CD4-positive, CD25-positive, alpha-beta regulatory T cell (primary cell): ENCODE measurements at regions not wholly inside any gene's neighbourhood (a gene's known extent, or its start where the extent isn't known, plus 50 kb on each side); places are given as distances from the start of the nearest gene placed in this dataset.

ENCODE experiments used
- ATAC-seq, 2 donors: fragments of 150-1000 bp; cut with Tn5 transposase; one replicate each; pipeline ENCODE4 v1.10.0; 2021; ENCODE audit warnings: low read depth in 2 of 2, moderate number of reproducible peaks in 2 of 2, moderate library complexity in 1 of 2
- DNase-seq, 3 donors: peaks; one replicate each; pipeline versions ENCODE4 v3.0.0 to v3.0.0-alpha.2; 2012 to 2022; ENCODE audit warnings: mixed read lengths in 1 of 3
- H3K27ac ChIP-seq: one replicate; pipeline ENCODE4 v1.7.0; 2013; ENCODE audit warnings: mild to moderate bottlenecking, low read length; ENCODE audit not compliant: insufficient read depth, poor library complexity, severe bottlenecking
- H3K27me3 ChIP-seq: one replicate; pipeline ENCODE4 v1.7.0; 2013; ENCODE audit warnings: low read length; ENCODE audit not compliant: control insufficient read depth, insufficient read depth
- H3K36me3 ChIP-seq: one replicate; pipeline ENCODE4 v1.7.0; 2013; ENCODE audit warnings: mild to moderate bottlenecking, low read length, moderate library complexity; ENCODE audit not compliant: control insufficient read depth, insufficient read depth
- H3K4me1 ChIP-seq: 2 replicates; pipeline ENCODE4 v1.7.0; 2013; ENCODE audit warnings: mild to moderate bottlenecking, low read length; ENCODE audit not compliant: insufficient read depth, control insufficient read depth, poor library complexity, severe bottlenecking
- H3K4me3 ChIP-seq: one replicate; pipeline ENCODE4 v1.7.0; 2013; ENCODE audit warnings: low read depth, mild to moderate bottlenecking, low read length, moderate library complexity
- H3K9me3 ChIP-seq, 2 experiments: 1 replicate in 1 of 2; 2 replicates in 1 of 2; pipeline ENCODE4 v1.7.0; 2013; ENCODE audit warnings: low read length in 2 of 2, mild to moderate bottlenecking in 1 of 2, moderate library complexity in 1 of 2; ENCODE audit not compliant: control insufficient read depth in 2 of 2
- H3K27ac Mint-ChIP-seq, 3 donors: one replicate each; pipeline ENCODE4 v1.8.0; 2020 to 2022; ENCODE audit warnings: mild to moderate bottlenecking in 3 of 3, mixed read lengths in 3 of 3, moderate library complexity in 2 of 3
- H3K27me3 Mint-ChIP-seq: one replicate; pipeline ENCODE4 v1.8.0; 2022; ENCODE audit warnings: mild to moderate bottlenecking, mixed read lengths
- H3K36me3 Mint-ChIP-seq: one replicate; pipeline ENCODE4 v1.8.0; 2020; ENCODE audit warnings: mixed read lengths
- H3K4me1 Mint-ChIP-seq, 4 donors: one replicate each; pipeline ENCODE4 v1.8.0; 2020 to 2022; ENCODE audit warnings: mixed read lengths in 4 of 4, mild to moderate bottlenecking in 1 of 4
- H3K4me3 Mint-ChIP-seq, 4 donors: one replicate each; pipeline ENCODE4 v1.8.0; 2020 to 2022; ENCODE audit warnings: mild to moderate bottlenecking in 4 of 4, mixed read lengths in 4 of 4, moderate library complexity in 3 of 4
- H3K9me3 Mint-ChIP-seq, 7 donors: one replicate each; pipeline ENCODE4 v1.8.0; 2020 to 2022; ENCODE audit warnings: mixed read lengths in 7 of 7, mild to moderate bottlenecking in 3 of 7, moderate library complexity in 2 of 7

GRCh38 chr2:37864217-37864616 is 60.9 kb upstream of the RMDN2 start:
- H3K36me3 ChIP-seq: no peaks in the 10 kb centered on the region
- Mint-ChIP-seq H3K4me1 (no peaks in the 10 kb centered on the region), H3K9me3 (peaks cover 0 to 4% (median 2%) of the 10 kb centered on the region in 7 donors), H3K4me3 (no peak overlapping the region), H3K36me3 (no peaks in the 10 kb centered on the region), H3K27me3 (peaks cover 35% of the 10 kb centered on the region), H3K27ac (no peak overlapping the region)
- H3K4me1 ChIP-seq: no peaks in the 10 kb centered on the region
- H3K9me3 ChIP-seq: no peaks in the 10 kb centered on the region
- H3K27me3 ChIP-seq: peaks cover 15% of the 10 kb centered on the region
- no peak overlapping the region for H3K4me3 ChIP-seq
- DNase-seq (no peak), ATAC-seq (no peak)
- H3K27ac ChIP-seq: no peak overlapping the region

GRCh38 chr2:37865640-37866039 is 59.4 kb upstream of the RMDN2 start:
- H3K4me1 ChIP-seq: no peaks in the 10 kb centered on the region
- H3K9me3 Mint-ChIP-seq: peaks cover 0 to 2% (median 0%) of the 10 kb centered on the region in 7 donors
- no peak overlapping the region for H3K4me3 ChIP-seq
- H3K27me3 ChIP-seq: peaks cover 13% of the 10 kb centered on the region
- no peaks in the 10 kb centered on the region for H3K9me3 ChIP-seq
- H3K36me3 ChIP-seq: no peaks in the 10 kb centered on the region
- ATAC-seq (no peak), DNase-seq (no peak)
- peaks cover 31% of the 10 kb centered on the region for H3K27me3 Mint-ChIP-seq
- peaks cover 0 to under 1% (median 0%) of the 10 kb centered on the region in 4 donors for H3K4me1 Mint-ChIP-seq
- no peak overlapping the region for H3K27ac ChIP-seq
- H3K4me3 Mint-ChIP-seq: no peak overlapping the region
- H3K36me3 Mint-ChIP-seq: no peaks in the 10 kb centered on the region
- no peak overlapping the region for H3K27ac Mint-ChIP-seq

- Histone ChIP-seq H3K9me3 (no peaks in the 10 kb centered on the region), H3K4me1 (no peaks in the 10 kb centered on the region), H3K4me3 (no peak overlapping the region), H3K27ac (no peak overlapping the region), H3K36me3 (no peaks in the 10 kb centered on the region), H3K27me3 (peaks cover 13% of the 10 kb centered on the region)
- Mint-ChIP-seq H3K36me3 (no peaks in the 10 kb centered on the region), H3K27ac (no peak overlapping the region), H3K27me3 (peaks cover 24% of the 10 kb centered on the region), H3K9me3 (peaks cover 0 to 2% (median 0%) of the 10 kb centered on the region in 7 donors), H3K4me3 (no peak overlapping the region), H3K4me1 (peaks cover 0 to 4% (median under 1%) of the 10 kb centered on the region in 4 donors)
- DNase-seq: no peak
- no peak for ATAC-seq
Measured at GRCh38 chr2:37866171-37866934, 58.7 kb upstream of the RMDN2 start.

- Histone ChIP-seq H3K36me3 (no peaks in the 10 kb centered on the region), H3K4me1 (no peaks in the 10 kb centered on the region), H3K27me3 (peaks cover 8% of the 10 kb centered on the region), H3K9me3 (no peaks in the 10 kb centered on the region), H3K27ac (no peak overlapping the region), H3K4me3 (no peak overlapping the region)
- Mint-ChIP-seq H3K27me3 (peaks cover 16% of the 10 kb centered on the region), H3K9me3 (peaks cover 0 to 1% (median 0%) of the 10 kb centered on the region in 7 donors), H3K36me3 (no peaks in the 10 kb centered on the region), H3K4me3 (no peak overlapping the region), H3K4me1 (peaks cover 0 to 10% (median 8%) of the 10 kb centered on the region in 4 donors), H3K27ac (no peak overlapping the region)
- no peak for DNase-seq
- ATAC-seq: no peak
Measured at GRCh38 chr2:37867166-37867565, 57.9 kb upstream of the RMDN2 start.

DNA sequence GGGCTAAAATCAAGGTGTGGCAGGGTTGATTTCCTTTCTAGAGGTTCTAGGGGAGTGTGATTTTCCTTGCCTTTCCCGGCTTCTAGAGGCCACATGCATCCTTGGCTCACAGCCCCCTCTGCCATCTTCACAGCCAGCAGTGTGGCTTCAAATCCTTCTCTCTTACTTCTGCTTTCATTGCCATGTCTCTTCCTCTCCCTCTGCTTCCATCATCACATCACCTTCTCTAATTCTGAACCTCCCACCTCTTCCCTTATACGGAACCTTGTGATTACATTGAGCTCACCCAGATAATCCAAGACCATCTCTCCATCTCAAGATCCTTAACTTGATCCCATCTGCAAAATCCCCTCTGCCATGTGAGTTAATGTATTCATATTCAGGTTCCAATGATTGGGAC is 56.2 kb upstream of the RMDN2 start:
- Histone ChIP-seq H3K27me3 (peaks cover 8% of the 10 kb centered on the region), H3K36me3 (no peaks in the 10 kb centered on the region), H3K27ac (no peak overlapping the region), H3K4me3 (no peak overlapping the region), H3K4me1 (no peaks in the 10 kb centered on the region), H3K9me3 (no peaks in the 10 kb centered on the region)
- Mint-ChIP-seq H3K4me3 (no peak overlapping the region), H3K27ac (no peak overlapping the region), H3K27me3 (peaks cover 11% of the 10 kb centered on the region), H3K4me1 (peaks cover 0 to 14% (median 10%) of the 10 kb centered on the region in 4 donors), H3K9me3 (no peaks in the 10 kb centered on the region), H3K36me3 (no peaks in the 10 kb centered on the region)
- DNase-seq: no peak
- no peak for ATAC-seq

DNA sequence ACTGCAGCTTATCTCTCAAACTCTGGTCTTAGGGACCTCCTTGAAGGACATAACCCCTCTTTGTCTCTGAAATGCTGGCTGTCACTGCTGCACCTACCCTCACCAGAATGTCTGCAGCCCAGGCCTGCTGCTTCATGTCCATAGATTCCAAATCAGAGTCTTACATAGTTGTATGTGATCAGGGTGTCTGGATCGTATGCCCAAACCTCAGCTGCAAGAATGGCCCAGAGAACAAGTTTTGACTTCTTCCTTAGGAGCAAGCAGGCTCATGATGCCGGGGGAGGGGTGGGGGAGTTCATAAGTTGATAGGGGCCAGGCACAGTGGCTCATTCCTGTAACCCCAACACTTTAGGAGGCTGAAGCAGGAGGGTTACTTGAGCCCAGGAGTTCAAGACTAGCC is 55.8 kb upstream of the RMDN2 start:
- H3K4me1 ChIP-seq: no peaks in the 10 kb centered on the region
- Mint-ChIP-seq H3K27ac (no peak overlapping the region), H3K36me3 (no peaks in the 10 kb centered on the region), H3K27me3 (peaks cover 11% of the 10 kb centered on the region), H3K4me1 (peaks cover 0 to 14% (median 10%) of the 10 kb centered on the region in 4 donors), H3K4me3 (no peak overlapping the region), H3K9me3 (no peaks in the 10 kb centered on the region)
- peaks cover 8% of the 10 kb centered on the region for H3K27me3 ChIP-seq
- ATAC-seq (no peak), DNase-seq (no peak)
- no peaks in the 10 kb centered on the region for H3K9me3 ChIP-seq
- no peak overlapping the region for H3K4me3 ChIP-seq
- no peak overlapping the region for H3K27ac ChIP-seq
- no peaks in the 10 kb centered on the region for H3K36me3 ChIP-seq

DNA sequence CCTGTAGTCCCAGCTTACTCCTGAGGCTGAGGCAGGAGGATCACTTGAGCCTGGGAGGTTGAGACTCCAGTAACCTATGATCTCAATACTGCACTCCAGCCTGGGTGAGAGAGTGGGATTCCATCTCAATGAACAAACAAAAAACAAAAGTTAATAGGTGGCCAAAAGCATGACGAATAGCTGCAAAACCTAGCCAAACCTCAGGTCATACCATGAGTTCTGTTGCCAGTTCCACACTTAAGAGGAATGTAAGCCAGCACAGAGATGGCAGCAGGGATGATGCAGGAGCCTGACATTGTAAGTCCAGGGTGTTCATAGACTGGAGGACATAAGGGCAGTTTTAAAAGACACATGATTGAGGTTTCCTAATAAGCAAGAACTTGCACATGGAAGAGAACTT is 55.3 kb upstream of the RMDN2 start:
- Histone ChIP-seq H3K9me3 (no peaks in the 10 kb centered on the region), H3K27me3 (peaks cover 7% of the 10 kb centered on the region), H3K27ac (no peak overlapping the region), H3K36me3 (no peaks in the 10 kb centered on the region), H3K4me3 (no peak overlapping the region), H3K4me1 (no peaks in the 10 kb centered on the region)
- Mint-ChIP-seq H3K9me3 (no peaks in the 10 kb centered on the region), H3K36me3 (no peaks in the 10 kb centered on the region), H3K27me3 (peaks cover 11% of the 10 kb centered on the region), H3K4me3 (no peak overlapping the region), H3K4me1 (peaks cover 0 to 14% (median 10%) of the 10 kb centered on the region in 4 donors), H3K27ac (no peak overlapping the region)
- no peak for DNase-seq
- ATAC-seq: no peak

DNA sequence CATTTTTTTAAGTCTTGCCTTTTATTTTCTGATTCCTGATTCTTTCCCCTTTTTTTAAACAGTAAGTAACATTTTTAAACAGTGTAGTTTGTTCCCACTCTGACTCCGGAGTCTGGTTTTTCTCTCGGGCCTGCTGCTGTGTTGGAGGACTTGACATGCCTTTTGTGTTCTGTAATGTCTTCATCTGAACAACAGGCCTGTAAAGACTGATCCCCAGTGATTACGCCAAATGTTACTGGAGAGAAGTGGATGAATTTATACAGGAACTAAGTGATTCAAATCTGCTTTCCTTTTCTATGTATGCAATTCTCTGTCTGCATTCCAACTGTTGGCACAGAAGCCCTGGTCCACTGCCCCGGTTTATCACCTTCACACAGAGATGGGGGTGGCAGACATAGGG is 54.3 kb upstream of the RMDN2 start:
- no peak overlapping the region for H3K4me3 Mint-ChIP-seq
- Histone ChIP-seq H3K4me3 (no peak overlapping the region), H3K9me3 (no peaks in the 10 kb centered on the region), H3K36me3 (no peaks in the 10 kb centered on the region), H3K27me3 (no peaks in the 10 kb centered on the region), H3K27ac (no peak overlapping the region), H3K4me1 (no peaks in the 10 kb centered on the region)
- H3K4me1 Mint-ChIP-seq: peaks cover 0 to 14% (median 10%) of the 10 kb centered on the region in 4 donors
- peaks cover 11% of the 10 kb centered on the region for H3K27me3 Mint-ChIP-seq
- no peaks in the 10 kb centered on the region for H3K36me3 Mint-ChIP-seq
- no peak for ATAC-seq
- H3K9me3 Mint-ChIP-seq: no peaks in the 10 kb centered on the region
- H3K27ac Mint-ChIP-seq: no peak overlapping the region
- DNase-seq: no peak
